ENCODE measurements at regions not wholly inside any gene's neighbourhood (a gene's known extent, or its start where the extent isn't known, plus 50 kb on each side); places are given as distances from the start of the nearest gene placed in this dataset.

DNA sequence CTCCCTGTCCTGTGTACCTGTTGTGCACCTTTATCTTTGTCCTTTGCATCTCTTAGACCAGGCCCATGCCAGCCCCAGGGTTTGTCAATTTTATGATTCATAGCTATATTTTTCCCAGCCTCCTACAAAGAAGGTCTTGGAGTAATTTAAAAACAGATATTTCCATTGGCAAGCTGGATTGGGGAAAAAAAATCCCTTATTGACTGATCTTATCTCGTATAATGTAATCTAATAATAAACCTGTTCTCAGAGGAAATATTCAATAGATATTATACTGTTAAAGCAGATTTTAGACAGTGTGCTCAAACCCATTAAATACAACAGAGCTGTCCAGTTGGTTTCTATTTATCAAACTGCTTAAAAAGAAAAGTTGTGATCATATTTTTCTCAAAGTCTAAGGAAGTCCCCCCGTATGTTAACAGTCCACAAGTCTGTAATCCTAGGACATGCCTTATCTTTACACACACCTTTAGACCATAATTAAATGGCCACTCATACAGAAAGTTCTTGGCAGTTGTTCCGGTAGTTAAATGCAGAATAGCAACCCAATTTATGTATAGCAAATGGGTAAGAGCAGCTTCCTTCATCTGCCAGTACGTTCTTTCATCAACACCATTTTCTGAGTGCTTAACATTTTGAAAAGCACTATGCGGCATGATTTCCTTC is 700.9 kb upstream of the NR2F2 start:
- H3F3A ChIP-seq (ENCODE audit: insufficient read depth, low read length), result no peaks in the 10 kb centered on the region
- no peaks in the 10 kb centered on the region for H4K20me1 ChIP-seq (ENCODE audit: insufficient read depth, low read length)
- H3K27ac ChIP-seq (ENCODE audit: low read depth, low read length, poor library complexity, severe bottlenecking), result no peak overlapping the region
- H3K9me3 ChIP-seq (ENCODE audit: low read length), result no peaks in the 10 kb centered on the region
- H3K27me3 ChIP-seq (ENCODE audit: insufficient read depth, low read length), result no peaks in the 10 kb centered on the region
- H3K79me2 ChIP-seq (ENCODE audit: insufficient read depth, low read length), result no peaks in the 10 kb centered on the region
- H3K4me2 ChIP-seq (ENCODE audit: low read length), result no peak overlapping the region
- H2AFZ ChIP-seq (ENCODE audit: low read length), result no peak overlapping the region
- H3K4me3 ChIP-seq (ENCODE audit: low read depth, low read length, poor library complexity, severe bottlenecking), result no peak overlapping the region
- no peak overlapping the region for H3K9ac ChIP-seq (ENCODE audit: low read length)
- no peaks in the 10 kb centered on the region for H3K4me1 ChIP-seq (ENCODE audit: insufficient read depth, low read length, severe bottlenecking)
- no peaks in the 10 kb centered on the region for H3K36me3 ChIP-seq (ENCODE audit: insufficient read depth, low read length)
- no peak for TF ChIP-seq EZH2 (IDR thresholded peaks at IDR 0.05; ENCODE audit: borderline replicate concordance, low read length)
- TF ChIP-seq, protein P1, sequence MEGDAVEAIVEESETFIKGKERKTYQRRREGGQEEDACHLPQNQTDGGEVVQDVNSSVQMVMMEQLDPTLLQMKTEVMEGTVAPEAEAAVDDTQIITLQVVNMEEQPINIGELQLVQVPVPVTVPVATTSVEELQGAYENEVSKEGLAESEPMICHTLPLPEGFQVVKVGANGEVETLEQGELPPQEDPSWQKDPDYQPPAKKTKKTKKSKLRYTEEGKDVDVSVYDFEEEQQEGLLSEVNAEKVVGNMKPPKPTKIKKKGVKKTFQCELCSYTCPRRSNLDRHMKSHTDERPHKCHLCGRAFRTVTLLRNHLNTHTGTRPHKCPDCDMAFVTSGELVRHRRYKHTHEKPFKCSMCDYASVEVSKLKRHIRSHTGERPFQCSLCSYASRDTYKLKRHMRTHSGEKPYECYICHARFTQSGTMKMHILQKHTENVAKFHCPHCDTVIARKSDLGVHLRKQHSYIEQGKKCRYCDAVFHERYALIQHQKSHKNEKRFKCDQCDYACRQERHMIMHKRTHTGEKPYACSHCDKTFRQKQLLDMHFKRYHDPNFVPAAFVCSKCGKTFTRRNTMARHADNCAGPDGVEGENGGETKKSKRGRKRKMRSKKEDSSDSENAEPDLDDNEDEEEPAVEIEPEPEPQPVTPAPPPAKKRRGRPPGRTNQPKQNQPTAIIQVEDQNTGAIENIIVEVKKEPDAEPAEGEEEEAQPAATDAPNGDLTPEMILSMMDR (IDR thresholded peaks at IDR 0.05; ENCODE audit: low read length), result no peak
- H3K9me2 ChIP-seq (ENCODE audit: low read depth, low read length), result no peaks in the 10 kb centered on the region

DNA sequence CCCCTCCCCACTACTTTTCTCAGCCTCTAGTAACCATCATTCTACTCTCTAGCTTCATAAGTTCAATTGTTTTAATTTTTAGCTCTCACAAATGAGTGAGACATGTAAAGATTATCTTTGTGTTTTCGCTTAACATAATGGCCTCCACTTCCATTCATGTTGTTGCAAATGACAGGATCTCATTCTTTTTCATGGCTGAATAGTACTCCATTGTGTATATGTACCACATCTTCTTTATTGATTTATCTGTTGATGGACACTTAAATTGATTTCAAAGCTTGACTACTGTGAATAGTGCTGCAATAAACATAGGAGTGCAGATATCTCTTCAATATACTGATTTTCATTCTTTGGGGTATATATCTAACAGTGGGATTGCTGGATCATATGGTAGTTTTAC is 699.8 kb upstream of the NR2F2 start:
- Histone ChIP-seq H3K27me3 (ENCODE audit: insufficient read depth, low read length) (no peaks in the 10 kb centered on the region), H3K9me3 (ENCODE audit: low read length) (no peaks in the 10 kb centered on the region), H3K79me2 (ENCODE audit: insufficient read depth, low read length) (no peaks in the 10 kb centered on the region), H3K9me2 (ENCODE audit: low read depth, low read length) (no peaks in the 10 kb centered on the region), H3K4me2 (ENCODE audit: low read length) (no peak overlapping the region), H3K27ac (ENCODE audit: low read depth, low read length, poor library complexity, severe bottlenecking) (no peak overlapping the region), H3K4me1 (ENCODE audit: insufficient read depth, low read length, severe bottlenecking) (no peaks in the 10 kb centered on the region), H3K36me3 (ENCODE audit: insufficient read depth, low read length) (no peaks in the 10 kb centered on the region), H4K20me1 (ENCODE audit: insufficient read depth, low read length) (no peaks in the 10 kb centered on the region), H3F3A (ENCODE audit: insufficient read depth, low read length) (no peaks in the 10 kb centered on the region), H2AFZ (ENCODE audit: low read length) (no peak overlapping the region), H3K9ac (ENCODE audit: low read length) (no peak overlapping the region), H3K4me3 (ENCODE audit: low read depth, low read length, poor library complexity, severe bottlenecking) (no peak overlapping the region)
- TF ChIP-seq, protein P1 (IDR thresholded peaks at IDR 0.05; ENCODE audit: low read length), result no peak
- TF ChIP-seq EZH2 (IDR thresholded peaks at IDR 0.05; ENCODE audit: borderline replicate concordance, low read length), result no peak

DNA sequence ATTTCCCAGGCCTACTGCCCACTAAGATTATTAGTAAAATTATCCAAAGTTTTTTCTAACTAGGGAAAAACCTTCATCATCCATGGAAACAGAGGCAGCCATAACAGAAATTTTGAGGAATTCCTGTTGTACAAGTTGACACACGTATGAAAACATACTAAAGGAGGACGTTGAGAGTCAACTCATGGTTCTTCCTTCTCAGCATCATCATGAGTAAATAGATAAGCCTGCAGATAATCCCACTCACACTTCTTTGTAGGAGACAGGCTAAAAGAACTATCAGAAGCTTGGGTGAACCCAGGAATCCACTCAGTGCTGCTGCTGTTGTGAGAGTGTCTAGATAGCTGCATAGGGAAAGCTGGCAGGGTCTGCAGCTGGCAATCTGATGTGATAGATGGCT is 694.8 kb upstream of the NR2F2 start:
- H3K36me3 ChIP-seq (ENCODE audit: insufficient read depth, low read length), result no peaks in the 10 kb centered on the region
- H3K4me2 ChIP-seq (ENCODE audit: low read length), result no peak overlapping the region
- H4K20me1 ChIP-seq (ENCODE audit: insufficient read depth, low read length), result no peaks in the 10 kb centered on the region
- H3K27ac ChIP-seq (ENCODE audit: low read depth, low read length, poor library complexity, severe bottlenecking), result no peak overlapping the region
- H3K4me3 ChIP-seq (ENCODE audit: low read depth, low read length, poor library complexity, severe bottlenecking), result no peak overlapping the region
- no peaks in the 10 kb centered on the region for H3K9me2 ChIP-seq (ENCODE audit: low read depth, low read length)
- H3K4me1 ChIP-seq (ENCODE audit: insufficient read depth, low read length, severe bottlenecking), result no peaks in the 10 kb centered on the region
- H2AFZ ChIP-seq (ENCODE audit: low read length), result no peak overlapping the region
- no peaks in the 10 kb centered on the region for H3F3A ChIP-seq (ENCODE audit: insufficient read depth, low read length)
- no peaks in the 10 kb centered on the region for H3K27me3 ChIP-seq (ENCODE audit: insufficient read depth, low read length)
- TF ChIP-seq, protein P1 (IDR thresholded peaks at IDR 0.05; ENCODE audit: low read length), result no peak
- no peaks in the 10 kb centered on the region for H3K9me3 ChIP-seq (ENCODE audit: low read length)
- no peak overlapping the region for H3K9ac ChIP-seq (ENCODE audit: low read length)
- H3K79me2 ChIP-seq (ENCODE audit: insufficient read depth, low read length), result no peaks in the 10 kb centered on the region
